ENCODE measurements at regions not wholly inside any gene's neighbourhood (a gene's known extent, or its start where the extent isn't known, plus 50 kb on each side); places are given as distances from the start of the nearest gene placed in this dataset.
"Not testable (repeated sequence)": the region's sequence is repeated elsewhere in the genome, so short reads cannot be mapped to it uniquely, and the experiment has no call there.

- Mint-ChIP-seq H3K4me1 (ENCODE audit: low read depth) (no peaks in the 10 kb centered on the region), H3K36me3 (ENCODE audit: low read depth) (no peaks in the 10 kb centered on the region), H3K9me3 (peaks cover 23% of the 10 kb centered on the region), H3K4me3 (no peak overlapping the region), H3K27ac (no peak overlapping the region), H3K27me3 (no peaks in the 10 kb centered on the region)
- intact Hi-C loops (cut with micrococcal nuclease) = no loop called here
Observed at GRCh38 chr12:73517859-73518258, 1019.8 kb upstream of the ATXN7L3B start.

GRCh38 chr12:73529231-73529630 lies 1008.4 kb upstream of the ATXN7L3B start:
- no peaks in the 10 kb centered on the region for H3K27me3 Mint-ChIP-seq
- H3K4me1 Mint-ChIP-seq (ENCODE audit: low read depth) = no peaks in the 10 kb centered on the region
- no peaks in the 10 kb centered on the region for H3K36me3 Mint-ChIP-seq (ENCODE audit: low read depth)
- intact Hi-C loops (cut with micrococcal nuclease) = no loop called here
- peaks cover 18% of the 10 kb centered on the region for H3K9me3 Mint-ChIP-seq
- H3K27ac Mint-ChIP-seq = no peak overlapping the region
- no peak overlapping the region for H3K4me3 Mint-ChIP-seq

- Mint-ChIP-seq H3K36me3 (ENCODE audit: low read depth) (no peaks in the 10 kb centered on the region), H3K4me3 (no peak overlapping the region), H3K27ac (no peak overlapping the region), H3K27me3 (no peaks in the 10 kb centered on the region), H3K4me1 (ENCODE audit: low read depth) (no peaks in the 10 kb centered on the region), H3K9me3 (peaks cover 25% of the 10 kb centered on the region)
- intact Hi-C loops (cut with micrococcal nuclease) = no loop called here
Observed at GRCh38 chr12:73529954-73530353, 1007.7 kb upstream of the ATXN7L3B start.

- no peak overlapping the region for H3K4me3 Mint-ChIP-seq
- intact Hi-C loops (cut with micrococcal nuclease) = no loop called here
- no peaks in the 10 kb centered on the region for H3K4me1 Mint-ChIP-seq (ENCODE audit: low read depth)
- no peaks in the 10 kb centered on the region for H3K27me3 Mint-ChIP-seq
- no peak overlapping the region for H3K27ac Mint-ChIP-seq
- H3K36me3 Mint-ChIP-seq (ENCODE audit: low read depth) = no peaks in the 10 kb centered on the region
- H3K9me3 Mint-ChIP-seq = peaks cover 26% of the 10 kb centered on the region
Observed at GRCh38 chr12:73531752-73532151, 1005.9 kb upstream of the ATXN7L3B start.

- H3K4me3 Mint-ChIP-seq = no peak overlapping the region
- peaks cover 10% of the 10 kb centered on the region for H3K9me3 Mint-ChIP-seq
- intact Hi-C loops (cut with micrococcal nuclease) = no loop called here
- no peak overlapping the region for H3K27ac Mint-ChIP-seq
- no peaks in the 10 kb centered on the region for H3K36me3 Mint-ChIP-seq (ENCODE audit: low read depth)
- H3K27me3 Mint-ChIP-seq = no peaks in the 10 kb centered on the region
- no peaks in the 10 kb centered on the region for H3K4me1 Mint-ChIP-seq (ENCODE audit: low read depth)
Observed at GRCh38 chr12:73547421-73547820, 990.2 kb upstream of the ATXN7L3B start.

- no peaks in the 10 kb centered on the region for H3K27me3 Mint-ChIP-seq
- no peak overlapping the region for H3K27ac Mint-ChIP-seq
- H3K9me3 Mint-ChIP-seq = peaks cover 41% of the 10 kb centered on the region
- H3K36me3 Mint-ChIP-seq (ENCODE audit: low read depth) = no peaks in the 10 kb centered on the region
- no peak overlapping the region for H3K4me3 Mint-ChIP-seq
- intact Hi-C loops (cut with micrococcal nuclease) = no loop called here
- H3K4me1 Mint-ChIP-seq (ENCODE audit: low read depth) = no peaks in the 10 kb centered on the region
Observed at GRCh38 chr12:73585136-73585535, 952.5 kb upstream of the ATXN7L3B start.

- Mint-ChIP-seq H3K27me3 (no peaks in the 10 kb centered on the region), H3K36me3 (ENCODE audit: low read depth) (no peaks in the 10 kb centered on the region), H3K4me1 (ENCODE audit: low read depth) (no peaks in the 10 kb centered on the region), H3K4me3 (no peak overlapping the region), H3K9me3 (peaks cover 41% of the 10 kb centered on the region), H3K27ac (no peak overlapping the region)
- intact Hi-C loops (cut with micrococcal nuclease) = no loop called here
Observed at GRCh38 chr12:73589220-73589619, 948.4 kb upstream of the ATXN7L3B start.

GRCh38 chr12:73598626-73599025 lies 939.0 kb upstream of the ATXN7L3B start:
- Mint-ChIP-seq H3K36me3 (ENCODE audit: low read depth) (no peaks in the 10 kb centered on the region), H3K27ac (no peak overlapping the region), H3K27me3 (no peaks in the 10 kb centered on the region), H3K4me1 (ENCODE audit: low read depth) (no peaks in the 10 kb centered on the region), H3K4me3 (no peak overlapping the region), H3K9me3 (peaks cover 25% of the 10 kb centered on the region)
- intact Hi-C loops (cut with micrococcal nuclease) = no loop called here

GRCh38 chr12:73599268-73599667 lies 938.4 kb upstream of the ATXN7L3B start:
- Mint-ChIP-seq H3K27me3 (no peaks in the 10 kb centered on the region), H3K36me3 (ENCODE audit: low read depth) (no peaks in the 10 kb centered on the region), H3K27ac (no peak overlapping the region), H3K9me3 (peaks cover 25% of the 10 kb centered on the region), H3K4me3 (no peak overlapping the region), H3K4me1 (ENCODE audit: low read depth) (no peaks in the 10 kb centered on the region)
- intact Hi-C loops (cut with micrococcal nuclease) = no loop called here

GRCh38 chr12:73605925-73606324 lies 931.7 kb upstream of the ATXN7L3B start:
- H3K4me1 Mint-ChIP-seq (ENCODE audit: low read depth); intact Hi-C loops (cut with micrococcal nuclease); H3K27me3 Mint-ChIP-seq; H3K36me3 Mint-ChIP-seq (ENCODE audit: low read depth); H3K27ac Mint-ChIP-seq; H3K4me3 Mint-ChIP-seq: not testable (repeated sequence)
- H3K9me3 Mint-ChIP-seq = peaks cover 38% of the 10 kb centered on the region

GRCh38 chr12:73612551-73612950 lies 925.1 kb upstream of the ATXN7L3B start:
- H3K4me3 Mint-ChIP-seq = no peak overlapping the region
- no peak overlapping the region for H3K27ac Mint-ChIP-seq
- H3K4me1 Mint-ChIP-seq (ENCODE audit: low read depth) = no peaks in the 10 kb centered on the region
- no peaks in the 10 kb centered on the region for H3K36me3 Mint-ChIP-seq (ENCODE audit: low read depth)
- no peaks in the 10 kb centered on the region for H3K27me3 Mint-ChIP-seq
- intact Hi-C loops (cut with micrococcal nuclease) = no loop called here
- peaks cover 31% of the 10 kb centered on the region for H3K9me3 Mint-ChIP-seq

- intact Hi-C loops (cut with micrococcal nuclease) = no loop called here
- no peak overlapping the region for H3K4me3 Mint-ChIP-seq
- peaks cover 8% of the 10 kb centered on the region for H3K9me3 Mint-ChIP-seq
- no peaks in the 10 kb centered on the region for H3K4me1 Mint-ChIP-seq (ENCODE audit: low read depth)
- no peaks in the 10 kb centered on the region for H3K27me3 Mint-ChIP-seq
- no peak overlapping the region for H3K27ac Mint-ChIP-seq
- no peaks in the 10 kb centered on the region for H3K36me3 Mint-ChIP-seq (ENCODE audit: low read depth)
Observed at GRCh38 chr12:73623421-73623820, 914.2 kb upstream of the ATXN7L3B start.

- no peak overlapping the region for H3K4me3 Mint-ChIP-seq
- no peaks in the 10 kb centered on the region for H3K36me3 Mint-ChIP-seq (ENCODE audit: low read depth)
- no peaks in the 10 kb centered on the region for H3K4me1 Mint-ChIP-seq (ENCODE audit: low read depth)
- intact Hi-C loops (cut with micrococcal nuclease) = no loop called here
- H3K27me3 Mint-ChIP-seq = no peaks in the 10 kb centered on the region
- no peak overlapping the region for H3K27ac Mint-ChIP-seq
- peaks cover 8% of the 10 kb centered on the region for H3K9me3 Mint-ChIP-seq
Observed at GRCh38 chr12:73625226-73625625, 912.4 kb upstream of the ATXN7L3B start.

GRCh38 chr12:73629171-73629570 lies 908.5 kb upstream of the ATXN7L3B start:
- H3K27me3 Mint-ChIP-seq = no peaks in the 10 kb centered on the region
- intact Hi-C loops (cut with micrococcal nuclease) = no loop called here
- peaks cover under 1% of the 10 kb centered on the region for H3K9me3 Mint-ChIP-seq
- H3K27ac Mint-ChIP-seq = no peak overlapping the region
- H3K4me3 Mint-ChIP-seq = no peak overlapping the region
- no peaks in the 10 kb centered on the region for H3K36me3 Mint-ChIP-seq (ENCODE audit: low read depth)
- no peaks in the 10 kb centered on the region for H3K4me1 Mint-ChIP-seq (ENCODE audit: low read depth)

GRCh38 chr12:73629893-73630831 lies 907.5 kb upstream of the ATXN7L3B start:
- Mint-ChIP-seq H3K4me3 (no peak overlapping the region), H3K4me1 (ENCODE audit: low read depth) (no peaks in the 10 kb centered on the region), H3K27me3 (no peaks in the 10 kb centered on the region), H3K9me3 (peaks cover 9% of the 10 kb centered on the region), H3K36me3 (ENCODE audit: low read depth) (no peaks in the 10 kb centered on the region), H3K27ac (no peak overlapping the region)
- intact Hi-C loops (cut with micrococcal nuclease) = no loop called here

Data from dendritic cell treated with granulocyte-macrophage colony-stimulating factor and Interleukin-4, amounts not matched to agents 40 ng/mL and 50 ng/mL, for 4 days (primary cell).